ENCODE measurements at regions not wholly inside any gene's neighbourhood (a gene's known extent, or its start where the extent isn't known, plus 50 kb on each side); places are given as distances from the start of the nearest gene placed in this dataset.

DNA sequence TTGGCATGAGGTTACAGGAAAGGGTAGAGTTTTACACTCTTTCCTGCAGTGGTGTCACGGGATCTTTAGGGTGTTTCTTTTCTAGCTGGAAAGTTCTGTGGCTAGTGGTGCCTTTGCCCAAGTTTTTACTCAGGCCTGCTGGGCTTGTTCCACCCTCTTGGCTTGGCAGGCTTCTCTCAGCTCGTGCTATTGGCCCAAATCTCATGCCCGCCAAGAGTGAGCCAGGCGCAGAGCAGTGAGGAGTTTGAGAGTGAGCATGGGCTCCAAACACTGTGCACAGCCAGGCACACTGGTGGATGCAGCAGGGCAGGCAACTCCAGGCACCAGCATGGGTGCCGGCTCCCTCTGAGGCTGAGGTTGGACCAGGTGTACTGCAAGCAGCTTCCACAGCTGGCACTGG lies 206.5 kb downstream of the SAMD5 start:
- no peak for DNase-seq (ENCODE audit: low read depth)

DNA sequence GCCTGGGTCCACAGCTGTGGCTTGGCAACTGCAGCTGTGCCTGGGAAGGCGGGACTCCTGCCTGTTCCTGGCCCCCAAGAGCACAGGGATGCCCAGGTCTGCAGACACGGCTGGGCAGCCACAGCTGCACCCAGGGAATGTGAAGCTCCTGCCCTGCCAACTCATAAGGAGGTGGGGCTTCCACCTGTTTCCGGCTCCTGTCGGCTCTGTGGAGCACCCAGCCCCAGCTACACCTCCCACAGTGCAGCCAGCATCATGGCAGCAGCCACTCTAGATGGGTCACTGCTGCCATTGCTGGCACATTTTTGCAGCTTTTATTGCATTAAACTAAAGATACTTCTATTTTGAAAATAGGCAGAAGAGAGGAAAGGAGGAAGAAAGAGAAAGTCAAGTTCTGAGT lies 207.9 kb downstream of the SAMD5 start:
- DNase-seq (ENCODE audit: low read depth) = no peak

- DNase-seq (ENCODE audit: low read depth) = no peak
Observed at GRCh38 chr6:147717991-147718390, 209.5 kb downstream of the SAMD5 start.

DNA sequence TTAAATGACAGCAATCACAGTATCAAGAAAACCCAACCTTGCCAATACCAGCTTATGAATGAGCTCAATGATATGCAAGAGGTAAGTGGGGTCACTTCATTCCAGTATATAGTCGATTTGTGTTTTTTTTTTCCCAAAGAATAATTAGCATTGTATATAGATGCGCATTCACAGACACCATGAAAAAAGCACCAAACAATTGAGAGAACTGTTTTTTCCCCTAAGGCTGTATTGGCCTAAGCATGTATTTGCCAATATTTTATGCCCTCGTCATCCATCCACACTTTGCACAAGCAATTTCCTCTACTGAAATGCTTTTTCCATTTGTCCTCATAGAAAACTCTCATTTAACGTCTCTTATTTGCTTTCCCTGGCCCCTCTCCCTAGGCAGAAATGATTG lies 213.7 kb downstream of the SAMD5 start:
- DNase-seq (ENCODE audit: low read depth) = no peak

DNA sequence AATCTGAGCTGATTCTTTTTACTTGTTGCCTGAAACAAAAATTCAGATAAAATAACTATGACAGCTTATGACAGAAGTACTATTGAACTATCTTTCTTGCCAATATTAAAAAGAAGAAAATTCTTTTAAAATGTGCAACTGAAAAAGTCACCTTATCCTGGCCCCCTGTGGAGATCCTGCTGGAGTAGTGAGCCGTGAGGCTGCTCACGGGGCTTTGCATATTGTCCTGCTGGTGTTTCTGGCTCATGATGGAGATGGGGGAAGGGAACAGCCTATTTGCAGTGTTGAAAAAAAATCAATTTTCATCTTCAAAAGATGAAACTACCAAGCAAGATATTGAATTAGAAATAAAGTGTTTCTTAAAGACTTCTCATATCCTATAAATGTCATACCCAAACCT lies 216.0 kb downstream of the SAMD5 start:
- DNase-seq (ENCODE audit: low read depth) = no peak

- no peak for DNase-seq (ENCODE audit: low read depth)
Observed at GRCh38 chr6:147726342-147726741, 217.9 kb downstream of the SAMD5 start.

GRCh38 chr6:147728903-147729302 lies 220.4 kb downstream of the SAMD5 start:
- no peak for DNase-seq (ENCODE audit: low read depth)

- no peak for DNase-seq (ENCODE audit: low read depth)
Observed at GRCh38 chr6:147733686-147734085, 225.2 kb downstream of the SAMD5 start.

- DNase-seq (ENCODE audit: low read depth) = no peak
Observed at GRCh38 chr6:147734151-147734550, 225.7 kb downstream of the SAMD5 start.

DNA sequence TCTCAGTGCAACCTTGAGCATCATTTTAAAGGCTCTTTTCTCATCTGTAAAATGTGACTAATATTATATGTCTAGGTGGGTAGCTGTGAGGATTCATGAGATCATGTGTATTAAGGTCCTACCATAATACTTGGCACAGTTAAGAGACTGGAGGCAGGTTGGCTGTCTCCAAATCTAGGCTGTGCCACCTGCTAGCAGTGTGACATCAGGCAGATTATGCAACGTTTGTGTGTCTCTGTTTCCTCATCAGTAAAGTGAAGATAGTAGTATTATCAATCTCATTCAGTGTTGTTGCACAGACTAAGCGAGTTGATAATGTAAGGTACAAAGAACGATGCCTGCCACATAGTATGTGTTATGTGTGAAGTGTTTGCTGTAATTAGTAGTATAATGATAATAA lies 227.4 kb downstream of the SAMD5 start:
- no peak for DNase-seq (ENCODE audit: low read depth)

DNA sequence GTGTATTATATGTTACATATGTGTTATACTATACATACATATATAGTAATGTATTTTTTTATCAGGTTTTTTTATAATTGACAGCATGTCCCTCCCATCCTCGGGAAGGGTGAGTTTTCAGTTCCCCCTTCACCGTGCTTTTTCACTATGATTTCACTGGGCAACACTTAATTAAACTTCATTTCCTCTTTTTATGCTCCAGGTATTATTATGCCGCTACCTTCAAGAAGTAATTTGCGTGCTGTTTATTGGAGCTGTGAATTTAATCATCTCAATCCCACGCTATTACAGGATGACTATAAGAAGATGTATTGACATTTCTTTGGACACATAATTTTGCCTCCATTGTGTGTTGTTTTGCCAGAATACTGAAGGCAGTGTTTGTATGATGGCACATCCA lies 228.6 kb downstream of the SAMD5 start:
- no peak for DNase-seq (ENCODE audit: low read depth)

DNA sequence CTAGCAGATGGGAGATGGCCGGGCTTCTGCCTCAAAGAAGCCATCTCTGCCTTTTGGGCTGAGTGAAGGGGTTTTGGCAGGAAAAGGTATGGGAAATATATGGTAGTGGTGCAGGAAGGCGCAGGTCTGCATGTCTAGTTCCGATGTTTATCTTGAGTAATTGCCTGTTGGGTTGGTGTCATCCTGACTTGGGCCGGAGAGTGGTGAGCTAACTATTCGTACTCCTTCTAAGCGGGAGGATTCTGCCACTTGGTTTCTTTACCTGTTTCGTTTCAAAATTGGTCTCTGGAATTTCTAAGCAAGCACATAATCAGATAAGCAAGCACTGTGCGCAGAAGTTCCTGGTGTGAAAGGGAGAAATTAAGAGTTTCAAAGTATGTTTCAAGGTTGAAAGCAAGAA lies 229.6 kb downstream of the SAMD5 start:
- DNase-seq (ENCODE audit: low read depth) = no peak

DNA sequence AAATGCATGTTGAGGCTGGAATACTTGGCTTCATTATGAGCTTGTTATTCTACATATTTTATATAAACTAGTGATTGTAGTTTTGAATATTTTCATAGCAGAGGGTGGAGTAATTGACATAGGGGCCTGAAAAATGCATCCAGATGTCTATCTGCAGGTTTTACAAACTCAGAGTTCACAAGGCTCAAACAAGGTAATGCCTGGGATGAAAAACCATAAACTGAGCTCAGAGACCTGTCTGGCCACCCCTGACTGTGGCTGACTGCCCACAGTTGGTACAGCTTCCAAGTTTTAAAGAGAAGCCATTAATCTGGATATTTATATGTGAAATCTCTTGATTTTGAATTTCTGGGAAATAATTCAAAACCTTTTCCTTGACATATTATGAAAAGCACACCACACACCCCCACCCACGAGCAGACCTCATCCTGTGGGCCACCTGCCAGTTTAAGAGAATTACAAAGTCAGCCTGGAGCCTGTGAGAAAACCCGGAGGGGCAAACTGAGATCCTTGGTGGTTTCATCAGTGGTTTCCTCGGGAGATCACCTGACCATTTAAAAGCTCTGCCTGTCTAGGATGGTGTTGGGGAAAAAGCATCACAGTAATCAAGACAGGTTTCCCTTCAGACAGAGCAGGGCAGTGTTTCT lies 230.1 kb downstream of the SAMD5 start:
- no peak for DNase-seq (ENCODE audit: low read depth)

GRCh38 chr6:147740326-147740725 lies 231.8 kb downstream of the SAMD5 start:
- no peak for DNase-seq (ENCODE audit: low read depth)

- DNase-seq (ENCODE audit: low read depth) = no peak
Observed at GRCh38 chr6:147740916-147741315, 232.4 kb downstream of the SAMD5 start.

GRCh38 chr6:147741389-147741788 lies 232.9 kb downstream of the SAMD5 start:
- DNase-seq (ENCODE audit: low read depth) = no peak

GRCh38 chr6:147742440-147742839 lies 233.9 kb downstream of the SAMD5 start:
- DNase-seq (ENCODE audit: low read depth) = no peak

- no peak for DNase-seq (ENCODE audit: low read depth)
Observed at GRCh38 chr6:147744012-147744411, 235.5 kb downstream of the SAMD5 start.

GRCh38 chr6:147749331-147749730 lies 240.8 kb downstream of the SAMD5 start:
- DNase-seq (ENCODE audit: low read depth) = no peak

GRCh38 chr6:147750413-147750812 lies 241.9 kb downstream of the SAMD5 start:
- no peak for DNase-seq (ENCODE audit: low read depth)

- no peak for DNase-seq (ENCODE audit: low read depth)
Observed at GRCh38 chr6:147751232-147751631, 242.7 kb downstream of the SAMD5 start.

DNA sequence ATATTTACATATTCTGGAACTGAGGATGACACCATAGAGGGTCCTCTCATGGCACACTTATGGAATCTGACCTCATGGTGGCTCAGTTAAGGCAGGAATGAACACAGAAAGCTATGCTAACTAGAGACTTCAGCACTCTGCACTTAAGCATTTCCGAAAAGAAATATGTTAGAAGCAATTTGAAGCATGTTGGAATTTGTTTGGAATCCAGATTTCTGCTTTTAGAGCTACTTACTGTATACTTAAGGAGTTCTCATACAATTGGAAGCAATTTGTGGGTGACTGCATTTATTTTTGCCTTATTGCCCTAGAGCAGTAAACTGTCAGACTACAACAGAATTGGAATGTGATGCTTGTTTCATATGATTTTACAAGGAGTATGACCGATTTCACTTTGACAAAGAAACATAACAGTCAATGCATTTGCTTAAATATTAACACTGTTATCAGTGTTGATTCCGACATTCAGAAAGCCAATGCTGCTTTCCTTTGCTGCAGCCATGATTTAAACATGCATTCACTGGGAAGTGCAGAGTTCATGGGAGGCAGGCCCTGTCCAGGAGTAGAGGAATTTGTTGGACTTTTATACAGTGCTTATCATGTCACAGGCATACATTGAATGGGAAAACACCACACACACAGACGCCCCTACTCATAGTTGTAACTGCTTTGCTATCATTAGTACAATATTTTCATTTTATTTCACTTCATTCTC lies 244.4 kb downstream of the SAMD5 start:
- DNase-seq (ENCODE audit: low read depth) = no peak

DNA sequence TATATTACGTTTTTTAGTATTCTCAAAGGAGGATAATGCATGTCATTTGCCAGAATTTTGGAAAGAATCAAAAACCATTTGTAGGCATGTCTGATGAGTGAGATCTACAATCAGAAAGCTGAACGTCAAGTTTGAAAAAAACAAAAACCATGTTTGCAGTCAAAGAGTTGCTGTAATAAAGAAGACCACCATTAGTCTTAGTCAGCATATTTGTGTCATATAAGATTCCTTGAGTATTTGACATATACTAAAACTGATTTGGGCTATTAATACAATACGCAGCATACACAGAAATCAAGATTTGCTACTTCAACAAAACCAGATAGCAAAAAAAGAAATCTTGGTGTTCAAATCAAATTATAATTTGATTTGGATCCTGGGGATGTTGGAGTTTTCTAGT lies 247.5 kb downstream of the SAMD5 start:
- DNase-seq (ENCODE audit: low read depth) = no peak

- DNase-seq (ENCODE audit: low read depth) = no peak
Observed at GRCh38 chr6:147756891-147757290, 248.4 kb downstream of the SAMD5 start.
